Thyroid gland (tissue), 4 donors: ENCODE measurements at regions not wholly inside any gene's neighbourhood (a gene's known extent, or its start where the extent isn't known, plus 50 kb on each side); places are given as distances from the start of the nearest gene placed in this dataset.

Source experiments
- CTCF ChIP-seq, 6 experiments: fragments of 200-600 bp in 3 of 6; fragments of 450-650 bp in 3 of 6; sonication (generic) in 3 of 6; IDR thresholded peaks; one replicate each; pipeline ENCODE4 v1.5.1; 2016 to 2019; ENCODE audit warnings: antibody characterized with exemption in 6 of 6, mild to moderate bottlenecking in 2 of 6, inconsistent platforms in 1 of 6, moderate library complexity in 1 of 6
- POLR2A ChIP-seq, 2 donors: fragments of 450-650 bp; IDR thresholded peaks; one replicate each; pipeline ENCODE4 v1.6.1; 2017; ENCODE audit warnings: antibody characterized with exemption in 2 of 2, mild to moderate bottlenecking in 2 of 2, moderate library complexity in 1 of 2

- no peak for TF ChIP-seq CTCF (IDR thresholded peaks at IDR 0.05)
- TF ChIP-seq POLR2A (IDR thresholded peaks at IDR 0.05): no peak
Observed at GRCh38 chr20:4342609-4343008, 93.5 kb upstream of the ADRA1D start.
